ENCODE measurements at regions not wholly inside any gene's neighbourhood (a gene's known extent, or its start where the extent isn't known, plus 50 kb on each side); places are given as distances from the start of the nearest gene placed in this dataset.

- ATAC-seq (ENCODE audit: low read depth) (no peak), DNase-seq (no peak)
- H3K4me3 ChIP-seq (ENCODE audit: control extremely low read depth in 1 of 5, extremely low read depth in 1 of 5, insufficient read depth in 1 of 5, low read depth in 2 of 5, low read length in 4 of 5): no peak overlapping the region
- ChIA-PET CTCF (no interaction called here), POLR2A (no interaction called here)
- intact Hi-C loops (cut with micrococcal nuclease): no loop called here
- no peaks in the 10 kb centered on the region for H3K4me1 ChIP-seq (ENCODE audit: control insufficient read depth in 2 of 2, insufficient read depth in 2 of 2, low read length in 2 of 2)
- peaks cover 16% of the 10 kb centered on the region for H3K27me3 Mint-ChIP-seq
- H3K9me3 ChIP-seq (ENCODE audit: control extremely low read depth in 1 of 3, control insufficient read depth in 2 of 3, insufficient read depth in 1 of 3, low read length in 2 of 3): peaks cover 0 to 4% (median 0%) of the 10 kb centered on the region in 3 donors
- H3K27ac ChIP-seq (ENCODE audit: low read length in 2 of 2): no peak overlapping the region
- no peaks in the 10 kb centered on the region for H3K79me2 ChIP-seq (ENCODE audit: control insufficient read depth, insufficient read depth, low read length)
- no peak overlapping the region for H3K27ac Mint-ChIP-seq
- H3K4me1 Mint-ChIP-seq: no peaks in the 10 kb centered on the region
- no peak overlapping the region for H3K4me3 Mint-ChIP-seq
- H3K27me3 ChIP-seq (replicated peaks in 1 of 4; ENCODE audit: control extremely low read depth in 1 of 4, control insufficient read depth in 3 of 4, insufficient read depth in 4 of 4, low read length in 3 of 4): peaks cover 0 to 5% (median 0%) of the 10 kb centered on the region in 4 experiments
- no peak overlapping the region for H2AFZ ChIP-seq (ENCODE audit: insufficient read depth, low read depth, low read length, poor library complexity, severe bottlenecking)
- H3K4me2 ChIP-seq (replicated peaks; ENCODE audit: low read depth, low read length, poor library complexity, severe bottlenecking): no peak overlapping the region
- H3K36me3 ChIP-seq (replicated peaks in 1 of 2; ENCODE audit: control extremely low read depth in 1 of 2, control insufficient read depth in 1 of 2, extremely low read depth in 1 of 2, insufficient read depth in 2 of 2, low read length in 1 of 2): no peaks in the 10 kb centered on the region
- peaks cover 3% of the 10 kb centered on the region for H3K9me3 Mint-ChIP-seq (ENCODE audit: insufficient read depth)
- H3K9ac ChIP-seq (ENCODE audit: low read length): no peak overlapping the region
- H4K20me1 ChIP-seq (ENCODE audit: control insufficient read depth, insufficient read depth, low read length, poor library complexity, severe bottlenecking): no peaks in the 10 kb centered on the region
- TF ChIP-seq EZH2 (IDR thresholded peaks at IDR 0.05; ENCODE audit: borderline replicate concordance, insufficient read depth, low read depth, low read length, poor library complexity, severe bottlenecking) (no peak), CTCF (IDR thresholded peaks at IDR 0.05) (no peak)
- 89% methylated on average over 6 of the region's 6 CpGs for WGBS (ENCODE audit: insufficient coverage)
Observed at GRCh38 chr22:47239474-47239860, 477.0 kb downstream of the TBC1D22A start.

- Histone ChIP-seq H3K9me3 (ENCODE audit: control extremely low read depth in 1 of 3, control insufficient read depth in 2 of 3, insufficient read depth in 1 of 3, low read length in 2 of 3) (peaks cover 0 to 6% (median under 1%) of the 10 kb centered on the region in 3 donors), H3K27ac (ENCODE audit: low read length in 2 of 2) (no peak overlapping the region), H3K4me1 (ENCODE audit: control insufficient read depth in 2 of 2, insufficient read depth in 2 of 2, low read length in 2 of 2) (no peaks in the 10 kb centered on the region), H3K36me3 (replicated peaks in 1 of 2; ENCODE audit: control extremely low read depth in 1 of 2, control insufficient read depth in 1 of 2, extremely low read depth in 1 of 2, insufficient read depth in 2 of 2, low read length in 1 of 2) (no peaks in the 10 kb centered on the region), H3K4me3 (ENCODE audit: control extremely low read depth in 1 of 5, extremely low read depth in 1 of 5, insufficient read depth in 1 of 5, low read depth in 2 of 5, low read length in 4 of 5) (no peak overlapping the region), H3K27me3 (replicated peaks in 1 of 4; ENCODE audit: control extremely low read depth in 1 of 4, control insufficient read depth in 3 of 4, insufficient read depth in 4 of 4, low read length in 3 of 4) (peaks cover 0 to 5% (median 0%) of the 10 kb centered on the region in 4 experiments), H3K9ac (ENCODE audit: low read length) (no peak overlapping the region), H2AFZ (ENCODE audit: insufficient read depth, low read depth, low read length, poor library complexity, severe bottlenecking) (no peak overlapping the region), H4K20me1 (ENCODE audit: control insufficient read depth, insufficient read depth, low read length, poor library complexity, severe bottlenecking) (no peaks in the 10 kb centered on the region), H3K79me2 (ENCODE audit: control insufficient read depth, insufficient read depth, low read length) (no peaks in the 10 kb centered on the region), H3K4me2 (replicated peaks; ENCODE audit: low read depth, low read length, poor library complexity, severe bottlenecking) (no peak overlapping the region)
- no peak overlapping the region for H3K4me3 Mint-ChIP-seq
- H3K4me1 Mint-ChIP-seq: no peaks in the 10 kb centered on the region
- ATAC-seq (ENCODE audit: low read depth) (no peak), DNase-seq (no peak)
- intact Hi-C loops (cut with micrococcal nuclease): no loop called here
- ChIA-PET CTCF (no interaction called here), POLR2A (no interaction called here)
- no peak overlapping the region for H3K27ac Mint-ChIP-seq
- WGBS (ENCODE audit: insufficient coverage): 85% methylated on average over 9 of the region's 10 CpGs
- peaks cover 14% of the 10 kb centered on the region for H3K27me3 Mint-ChIP-seq
- peaks cover 3% of the 10 kb centered on the region for H3K9me3 Mint-ChIP-seq (ENCODE audit: insufficient read depth)
- TF ChIP-seq EZH2 (IDR thresholded peaks at IDR 0.05; ENCODE audit: borderline replicate concordance, insufficient read depth, low read depth, low read length, poor library complexity, severe bottlenecking): no peak
- no peak for TF ChIP-seq CTCF (IDR thresholded peaks at IDR 0.05)
Observed at GRCh38 chr22:47238690-47239473, 476.4 kb downstream of the TBC1D22A start.
